OCI-LY1 (cell line): ENCODE measurements at regions not wholly inside any gene's neighbourhood (a gene's known extent, or its start where the extent isn't known, plus 50 kb on each side); places are given as distances from the start of the nearest gene placed in this dataset.

Experiments used
- H2AFZ ChIP-seq: fragments of 200-600 bp; sonication (generic), shearing (Covaris generic); 2 replicates; pipeline ENCODE4 v1.6.0; 2014; ENCODE audit warnings: antibody characterized with exemption, mild to moderate bottlenecking, low read length
- H3F3A ChIP-seq: fragments of 200-600 bp; sonication (generic), shearing (Covaris generic); 2 replicates; pipeline ENCODE4 v1.6.0; 2014; ENCODE audit warnings: mild to moderate bottlenecking, antibody characterized with exemption, low read length, moderate library complexity; ENCODE audit not compliant: insufficient read depth
- H3K27ac ChIP-seq: fragments of 200-600 bp; sonication (generic); 2 replicates; pipeline ENCODE4 v1.5.1; 2014; ENCODE audit warnings: low read length, mixed run types, mild to moderate bottlenecking, low read depth; ENCODE audit not compliant: poor library complexity, severe bottlenecking
- H3K27me3 ChIP-seq: fragments of 200-600 bp; sonication (generic); 2 replicates; pipeline ENCODE4 v1.6.0; 2014; ENCODE audit warnings: antibody characterized with exemption, mild to moderate bottlenecking, low read length, moderate library complexity; ENCODE audit not compliant: insufficient read depth
- H3K36me3 ChIP-seq: fragments of 200-600 bp; sonication (generic); 2 replicates; pipeline ENCODE4 v1.6.1; 2014; ENCODE audit warnings: mild to moderate bottlenecking, antibody characterized with exemption, low read length, moderate library complexity, mixed read lengths; ENCODE audit not compliant: insufficient read depth
- H3K4me1 ChIP-seq: fragments of 200-600 bp; sonication (generic); 2 replicates; pipeline ENCODE4 v1.5.1; 2014; ENCODE audit warnings: mild to moderate bottlenecking, low read length, moderate library complexity; ENCODE audit not compliant: insufficient read depth, severe bottlenecking
- H3K4me2 ChIP-seq: fragments of 200-600 bp; sonication (generic), shearing (Covaris generic); 2 replicates; pipeline ENCODE4 v1.6.1; 2014; ENCODE audit warnings: low read length
- H3K4me3 ChIP-seq: fragments of 200-600 bp; sonication (generic); 2 replicates; pipeline ENCODE4 v1.5.1; 2014; ENCODE audit warnings: low read length, low read depth, mild to moderate bottlenecking, mixed read lengths; ENCODE audit not compliant: poor library complexity, severe bottlenecking
- H3K79me2 ChIP-seq: fragments of 200-600 bp; shearing (Covaris generic); 2 replicates; pipeline ENCODE4 v1.6.1; 2016; ENCODE audit warnings: mixed run types, low read length, mixed read lengths; ENCODE audit not compliant: insufficient read depth
- H3K9ac ChIP-seq: fragments of 200-600 bp; sonication (generic), shearing (Covaris generic); 2 replicates; pipeline ENCODE4 v1.6.1; 2014; ENCODE audit warnings: mild to moderate bottlenecking, low read length, mixed read lengths
- H3K9me2 ChIP-seq: fragments of 200-600 bp; sonication (generic), shearing (Covaris generic); 2 replicates; pipeline ENCODE4 v1.6.1; 2014; ENCODE audit warnings: low read depth, mild to moderate bottlenecking, low read length, mixed read lengths
- H3K9me3 ChIP-seq: fragments of 200-600 bp; shearing (Covaris generic); 2 replicates; pipeline ENCODE4 v1.6.1; 2014; ENCODE audit warnings: low read length, mixed read lengths
- H4K20me1 ChIP-seq: fragments of 200-600 bp; sonication (generic), shearing (Covaris generic); 2 replicates; pipeline ENCODE4 v1.6.0; 2016; ENCODE audit warnings: mild to moderate bottlenecking, low read length; ENCODE audit not compliant: insufficient read depth
- CTCF ChIP-seq: fragments of 200-600 bp; sonication (generic), shearing (Covaris generic); IDR thresholded peaks from 2 replicates; pipeline ENCODE4 v1.5.1; 2017; ENCODE audit warnings: mild to moderate bottlenecking, antibody characterized with exemption, low read length, moderate library complexity, mixed read lengths
- EZH2 ChIP-seq: fragments of 200-600 bp; sonication (generic), shearing (Covaris generic); IDR thresholded peaks from 2 replicates; pipeline ENCODE4 v1.8.0; 2017; ENCODE audit warnings: borderline replicate concordance, mixed run types, mild to moderate bottlenecking, antibody characterized with exemption, low read length, moderate library complexity, mixed read lengths

- Histone ChIP-seq H3F3A (no peaks in the 10 kb centered on the region), H3K4me2 (no peak overlapping the region), H3K9ac (no peak overlapping the region), H3K4me1 (no peaks in the 10 kb centered on the region), H3K27ac (no peak overlapping the region), H4K20me1 (no peaks in the 10 kb centered on the region), H3K9me3 (no peaks in the 10 kb centered on the region), H3K79me2 (no peaks in the 10 kb centered on the region), H3K36me3 (no peaks in the 10 kb centered on the region), H3K4me3 (no peak overlapping the region), H3K27me3 (no peaks in the 10 kb centered on the region), H3K9me2 (no peaks in the 10 kb centered on the region), H2AFZ (no peak overlapping the region)
- TF ChIP-seq CTCF (no peak), EZH2 (no peak)
Observed at GRCh38 chr13:26837102-26837501, 76.5 kb upstream of the GPR12 start.

- Histone ChIP-seq H3F3A (no peaks in the 10 kb centered on the region), H3K27ac (no peak overlapping the region), H3K79me2 (no peaks in the 10 kb centered on the region), H2AFZ (no peak overlapping the region), H3K36me3 (no peaks in the 10 kb centered on the region), H3K4me3 (no peak overlapping the region), H3K4me1 (no peaks in the 10 kb centered on the region), H3K9ac (no peak overlapping the region), H3K9me2 (no peaks in the 10 kb centered on the region), H3K4me2 (no peak overlapping the region), H4K20me1 (no peaks in the 10 kb centered on the region), H3K27me3 (no peaks in the 10 kb centered on the region), H3K9me3 (no peaks in the 10 kb centered on the region)
- no peak for TF ChIP-seq EZH2
- no peak for TF ChIP-seq CTCF
Observed at GRCh38 chr13:26836626-26837025, 76.0 kb upstream of the GPR12 start.

- Histone ChIP-seq H3K4me3 (no peak overlapping the region), H2AFZ (no peak overlapping the region), H3F3A (no peaks in the 10 kb centered on the region), H3K9me3 (no peaks in the 10 kb centered on the region), H4K20me1 (no peaks in the 10 kb centered on the region), H3K27ac (no peak overlapping the region), H3K4me1 (no peaks in the 10 kb centered on the region), H3K27me3 (no peaks in the 10 kb centered on the region), H3K4me2 (no peak overlapping the region), H3K36me3 (no peaks in the 10 kb centered on the region), H3K79me2 (no peaks in the 10 kb centered on the region), H3K9me2 (no peaks in the 10 kb centered on the region), H3K9ac (no peak overlapping the region)
- TF ChIP-seq CTCF (no peak), EZH2 (no peak)
Observed at GRCh38 chr13:26834646-26835045, 74.1 kb upstream of the GPR12 start.
